H1 (cell line): ENCODE measurements at regions not wholly inside any gene's neighbourhood (a gene's known extent, or its start where the extent isn't known, plus 50 kb on each side); places are given as distances from the start of the nearest gene placed in this dataset.

Experiments used
- CTCF ChIA-PET: fragments of 300-600 bp; sonication (Branson Sonifier 250); formaldehyde crosslinking; loops from one replicate; lab custom pipeline; 2021; ENCODE audit not compliant: partially characterized antibody; lab: Charles Lee
- POLR2A ChIA-PET: fragments of 300-600 bp; sonication (Branson Sonifier 250); formaldehyde crosslinking; loops from one replicate; lab custom pipeline; 2021; ENCODE audit warnings: inconsistent platforms; ENCODE audit not compliant: partially characterized antibody; lab: Charles Lee
- DNase-seq, 2 experiments: peaks; one replicate each; pipeline versions ENCODE4 v3.0.0 to v3.0.0-alpha.2; 2010 to 2022; ENCODE audit warnings: low spot score in 2 of 2, low read depth in 1 of 2, mixed read lengths in 1 of 2
- FAIRE-seq: peaks from 2 replicates; lab custom pipeline; 2011; peaks lifted over from hg19 to GRCh38; lab: Jason Lieb, UNC
- H2AFZ ChIP-seq: 2 replicates; pipeline ENCODE4 v1.8.1; 2012; ENCODE audit warnings: low read length, inconsistent platforms
- H2AK5ac ChIP-seq: 2 replicates; pipeline ENCODE4 v1.6.1; 2013; ENCODE audit warnings: low read depth, low read length
- H2BK120ac ChIP-seq: replicated peaks from 2 replicates; pipeline ENCODE3; 2013; ENCODE audit warnings: low read depth, low read length, inconsistent platforms
- H2BK12ac ChIP-seq: 2 replicates; pipeline ENCODE4 v1.6.1; 2013; ENCODE audit warnings: low read depth, low read length
- H2BK15ac ChIP-seq: 2 replicates; pipeline ENCODE4 v1.6.1; 2013; ENCODE audit warnings: low read length
- H2BK20ac ChIP-seq: 2 replicates; pipeline ENCODE4 v1.6.1; 2013; ENCODE audit warnings: low read length
- H2BK5ac ChIP-seq: 2 replicates; pipeline ENCODE4 v1.6.1; 2013; ENCODE audit warnings: low read depth, low read length
- H3K14ac ChIP-seq: 2 replicates; pipeline ENCODE4 v1.6.1; 2013; ENCODE audit warnings: inconsistent platforms; ENCODE audit not compliant: insufficient read length
- H3K18ac ChIP-seq: 2 replicates; pipeline ENCODE4 v1.6.1; 2013; ENCODE audit warnings: low read length; ENCODE audit errors: extremely low read depth
- H3K23ac ChIP-seq: 2 replicates; pipeline ENCODE4 v1.6.1; 2013; ENCODE audit warnings: inconsistent platforms; ENCODE audit not compliant: insufficient read length
- H3K23me2 ChIP-seq: 2 replicates; pipeline ENCODE4 v1.6.1; 2013; ENCODE audit warnings: low read depth, low read length
- H3K27ac ChIP-seq: 2 replicates; pipeline ENCODE4 v1.6.1; 2011; ENCODE audit warnings: low read depth, low read length, inconsistent platforms
- H3K27me3 ChIP-seq, 4 experiments: replicated peaks in 1 of 4; 1 replicate in 1 of 4; 2 replicates in 3 of 4; pipeline versions ENCODE4 v1.6.1 to v1.8.1; 2011 to 2013; ENCODE audit warnings: low read length in 3 of 4, mild to moderate bottlenecking in 3 of 4, inconsistent platforms in 2 of 4, mixed read lengths in 2 of 4, moderate library complexity in 1 of 4; ENCODE audit not compliant: control insufficient read depth in 3 of 4, insufficient read depth in 3 of 4; ENCODE audit errors: extremely low read depth in 1 of 4
- H3K36me3 ChIP-seq, 4 experiments: 2 replicates each; pipeline versions ENCODE4 v1.6.1 to v1.8.1; 2011 to 2013; ENCODE audit warnings: mild to moderate bottlenecking in 4 of 4, low read length in 3 of 4, moderate library complexity in 2 of 4, control low read depth in 1 of 4, inconsistent platforms in 1 of 4; ENCODE audit not compliant: insufficient read depth in 4 of 4, control insufficient read depth in 2 of 4
- H3K4ac ChIP-seq: replicated peaks from 2 replicates; pipeline ENCODE3; 2013; ENCODE audit warnings: low read length, low read depth, mixed read lengths, inconsistent platforms; ENCODE audit not compliant: insufficient read length
- H3K4me1 ChIP-seq, 4 experiments: replicated peaks in 1 of 4; 1 replicate in 1 of 4; 2 replicates in 3 of 4; pipeline versions ENCODE4 v1.6.1 to v1.8.1; 2011 to 2013; ENCODE audit warnings: low read length in 3 of 4, inconsistent platforms in 2 of 4, mixed read lengths in 1 of 4; ENCODE audit not compliant: insufficient read depth in 4 of 4, control insufficient read depth in 3 of 4
- H3K4me2 ChIP-seq, 2 experiments: 2 replicates each; pipeline versions ENCODE4 v1.6.1 to v1.8.1; 2011 to 2013; ENCODE audit warnings: low read depth in 2 of 2, low read length in 2 of 2, control low read depth in 1 of 2, inconsistent platforms in 1 of 2, mild to moderate bottlenecking in 1 of 2; ENCODE audit not compliant: insufficient read depth in 1 of 2
- H3K4me3 ChIP-seq, 4 experiments: fragments of 200-600, 300-600 bp in 1 of 4; sonication (generic), shearing (Covaris generic), sonication (Bioruptor Twin) in 1 of 4; 2 replicates each; pipeline versions ENCODE4 v1.5.1 to v1.8.1; 2011 to 2016; ENCODE audit warnings: low read length in 4 of 4, low read depth in 3 of 4, control low read depth in 2 of 4, inconsistent platforms in 2 of 4, mild to moderate bottlenecking in 2 of 4, mixed read lengths in 1 of 4, moderate library complexity in 1 of 4; ENCODE audit not compliant: insufficient read depth in 2 of 4; ENCODE audit errors: extremely low read depth in 1 of 4
- H3K56ac ChIP-seq: replicated peaks from 2 replicates; pipeline ENCODE3; 2013; ENCODE audit warnings: low read depth, mild to moderate bottlenecking, mixed read lengths, low read length, inconsistent platforms; ENCODE audit not compliant: insufficient read length
- H3K79me1 ChIP-seq: 2 replicates; pipeline ENCODE4 v1.6.1; 2013; ENCODE audit warnings: low read depth, low read length, control low read depth
- H3K79me2 ChIP-seq, 2 experiments: 2 replicates each; pipeline versions ENCODE4 v1.6.1 to v1.8.1; 2012 to 2013; ENCODE audit warnings: low read length in 2 of 2, mild to moderate bottlenecking in 2 of 2, inconsistent platforms in 1 of 2; ENCODE audit not compliant: insufficient read depth in 2 of 2, control insufficient read depth in 1 of 2
- H3K9ac ChIP-seq, 4 experiments: replicated peaks in 1 of 4; 1 replicate in 1 of 4; 2 replicates in 3 of 4; pipeline versions ENCODE4 v1.6.1 to v1.8.1; 2011 to 2013; ENCODE audit warnings: low read depth in 3 of 4, low read length in 3 of 4, control low read depth in 2 of 4, mild to moderate bottlenecking in 2 of 4, moderate library complexity in 2 of 4, inconsistent platforms in 1 of 4; ENCODE audit errors: extremely low read depth in 1 of 4
- H3K9me3 ChIP-seq, 2 experiments: 2 replicates each; pipeline versions ENCODE4 v1.6.1 to v1.8.1; 2012 to 2013; ENCODE audit warnings: mild to moderate bottlenecking in 2 of 2, moderate library complexity in 2 of 2, control low read depth in 1 of 2, inconsistent platforms in 1 of 2, low read depth in 1 of 2, low read length in 1 of 2, mixed read lengths in 1 of 2; ENCODE audit not compliant: insufficient read depth in 2 of 2
- H4K20me1 ChIP-seq, 2 experiments: replicated peaks in 1 of 2; 2 replicates each; pipeline versions ENCODE3 to v1.8.1; 2011 to 2013; ENCODE audit warnings: inconsistent platforms in 2 of 2, low read length in 2 of 2, mild to moderate bottlenecking in 1 of 2; ENCODE audit not compliant: insufficient read depth in 2 of 2, control insufficient read depth in 1 of 2
- H4K5ac ChIP-seq: 2 replicates; pipeline ENCODE4 v1.6.1; 2013; ENCODE audit warnings: low read length, low read depth, mixed read lengths, inconsistent platforms; ENCODE audit not compliant: insufficient read length
- H4K8ac ChIP-seq: 2 replicates; pipeline ENCODE4 v1.8.0; 2013; ENCODE audit warnings: mild to moderate bottlenecking, moderate library complexity, low read length, inconsistent platforms; ENCODE audit not compliant: insufficient read depth; ENCODE audit errors: extremely low read depth
- H4K91ac ChIP-seq: replicated peaks from 2 replicates; pipeline ENCODE3; 2013; ENCODE audit warnings: low read length, mixed read lengths, inconsistent platforms; ENCODE audit not compliant: insufficient read length
- ASH2L ChIP-seq: fragments of 200-600, 300-600 bp; sonication (generic); IDR thresholded peaks from one replicate; pipeline ENCODE4 v1.7.1; 2017; ENCODE audit warnings: low read length
- CBX5 ChIP-seq: fragments of 300-800, 300-1000 bp; sonication (generic); IDR thresholded peaks from 2 replicates; pipeline ENCODE4 v1.7.1; 2016; ENCODE audit warnings: antibody characterized with exemption, low read length, low read depth
- EGR1 ChIP-seq: IDR thresholded peaks from 2 replicates; pipeline ENCODE4 v1.6.1; 2011; ENCODE audit warnings: low read depth, low read length, borderline replicate concordance
- GABPA ChIP-seq: IDR thresholded peaks from 2 replicates; pipeline ENCODE4 v1.6.1; 2011; ENCODE audit warnings: mild to moderate bottlenecking, low read length, moderate library complexity, borderline replicate concordance; ENCODE audit not compliant: insufficient read depth
- JUND ChIP-seq: IDR thresholded peaks from 2 replicates; pipeline ENCODE4 v1.6.1; 2011; ENCODE audit warnings: mild to moderate bottlenecking, improper control_type of control experiment, low read length
- MAFK ChIP-seq: IDR thresholded peaks from 2 replicates; pipeline ENCODE4 v1.6.1; 2012; ENCODE audit warnings: low read depth, mild to moderate bottlenecking, improper control_type of control experiment, low read length
- MAX ChIP-seq: IDR thresholded peaks from 2 replicates; pipeline ENCODE4 v1.6.1; 2012; ENCODE audit warnings: inconsistent platforms
- RAD21 ChIP-seq, 2 experiments: IDR thresholded peaks in 1 of 2; conservative IDR thresholded peaks in 1 of 2; 2 replicates each; pipeline ENCODE4 v1.6.1; 2011; ENCODE audit warnings: low read depth in 2 of 2, low read length in 2 of 2, improper control_type of control experiment in 1 of 2, inconsistent platforms in 1 of 2, mild to moderate bottlenecking in 1 of 2, moderate library complexity in 1 of 2
- SIN3A ChIP-seq, 2 experiments: IDR thresholded peaks in 1 of 2; conservative IDR thresholded peaks in 1 of 2; 2 replicates each; pipeline ENCODE4 v1.6.1; 2011 to 2012; ENCODE audit warnings: low read length in 2 of 2, improper control_type of control experiment in 1 of 2, low read depth in 1 of 2, mild to moderate bottlenecking in 1 of 2
- SIRT6 ChIP-seq: IDR thresholded peaks from one replicate; pipeline ENCODE4 v1.7.1; 2012; ENCODE audit warnings: low read length, inconsistent platforms
- SP4 ChIP-seq: IDR thresholded peaks from 2 replicates; pipeline ENCODE4 v1.6.1; 2012; ENCODE audit warnings: low read length, inconsistent platforms
- SRF ChIP-seq: IDR thresholded peaks from 2 replicates; pipeline ENCODE4 v1.6.1; 2011; ENCODE audit warnings: mild to moderate bottlenecking, low read depth, low read length, moderate library complexity
- TAF1 ChIP-seq: IDR thresholded peaks from 2 replicates; pipeline ENCODE4 v1.6.1; 2011; ENCODE audit warnings: mild to moderate bottlenecking, low read depth, low read length
- WGBS, 2 experiments: shearing (Covaris generic) in 1 of 2; methylation state at CpG; one replicate each; pipeline versions ENCODE4 v1.1.6 to v1.1.7; 2013 to 2015; ENCODE audit warnings: low lambda C conversion rate in 2 of 2, mixed read lengths in 2 of 2, inconsistent platforms in 1 of 2, low coverage in 1 of 2, missing lambda C conversion rate in 1 of 2; ENCODE audit not compliant: insufficient replicate concordance in 2 of 2, insufficient coverage in 1 of 2, insufficient read length in 1 of 2; ENCODE audit errors: extremely low coverage in 1 of 2, missing lambda C conversion rate in 1 of 2; 5-methylcytosine and 5-hydroxymethylcytosine counted together

GRCh38 chr1:30277415-30277814, 446.0 kb downstream of the MATN1 start:
- no peak overlapping the region for H4K5ac ChIP-seq
- no peak overlapping the region for H3K18ac ChIP-seq
- no peaks in the 10 kb centered on the region for H4K20me1 ChIP-seq
- no peaks in the 10 kb centered on the region for H3K27me3 ChIP-seq
- H3K4ac ChIP-seq = no peak overlapping the region
- 100% methylated on average over 1 of the region's 1 CpG; no CpG with 5 or more reads in 1 of the 2 experiments for WGBS, 2 experiments
- no peak overlapping the region for H4K8ac ChIP-seq
- no peak overlapping the region for H3K27ac ChIP-seq
- no peak overlapping the region for H2BK20ac ChIP-seq
- no peak overlapping the region for H2BK15ac ChIP-seq
- no peaks in the 10 kb centered on the region; the same call in 1 of the 2 replicates for H3K23me2 ChIP-seq
- no peak overlapping the region for H3K14ac ChIP-seq
- H2AFZ ChIP-seq = no peak overlapping the region
- H3K36me3 ChIP-seq = no peaks in the 10 kb centered on the region
- H2BK12ac ChIP-seq = no peak overlapping the region
- H3K9me3 ChIP-seq = no peaks in the 10 kb centered on the region
- FAIRE-seq (no peak), DNase-seq (peak in 1 of 2 experiments; percentile 14)
- H3K4me1 ChIP-seq = no peaks in the 10 kb centered on the region
- H3K4me3 ChIP-seq = no peak overlapping the region
- no peak overlapping the region for H3K4me2 ChIP-seq
- H2BK5ac ChIP-seq = no peak overlapping the region; the same call in 1 of the 2 replicates
- no peak overlapping the region for H3K9ac ChIP-seq
- TF ChIP-seq SIRT6 (no peak), SIN3A (conservative IDR thresholded peaks at IDR 0.05 in 1 of 2, IDR thresholded peaks at IDR 0.05 in 1 of 2; ENCODE audit: low read depth in 1 of 2, low read length in 2 of 2) (no peak), MAX (no peak), SP4 (no peak), GABPA (no peak), CBX5 (no peak), RAD21 (IDR thresholded peaks at IDR 0.05 in 1 of 2, conservative IDR thresholded peaks at IDR 0.05 in 1 of 2; ENCODE audit: low read depth in 2 of 2, low read length in 2 of 2) (no peak), JUND (no peak), EGR1 (no peak), MAFK (no peak), SRF (no peak), ASH2L (no peak), TAF1 (no peak)
- no peak overlapping the region for H3K56ac ChIP-seq
- no peak overlapping the region for H3K23ac ChIP-seq
- H2AK5ac ChIP-seq = no peak overlapping the region
- H3K79me2 ChIP-seq = no peaks in the 10 kb centered on the region
- H4K91ac ChIP-seq = no peak overlapping the region
- ChIA-PET CTCF (interaction anchor here (1.1 to 1.4 kb wide), 2 partner anchors 21 to 64 kb away, joined by 3 read pairs; no protein-coding TSS in a partner anchor), POLR2A (no interaction called here)
- no peaks in the 10 kb centered on the region; the same call in 1 of the 2 replicates for H3K79me1 ChIP-seq
- H2BK120ac ChIP-seq = no peak overlapping the region
